Muscle layer of duodenum (tissue), 2 donors: ENCODE measurements at regions not wholly inside any gene's neighbourhood (a gene's known extent, or its start where the extent isn't known, plus 50 kb on each side); places are given as distances from the start of the nearest gene placed in this dataset.

ENCODE experiments used
- H3K27ac ChIP-seq: one replicate; pipeline ENCODE4 v1.7.0; 2013; ENCODE audit warnings: mild to moderate bottlenecking, low read length
- H3K27me3 ChIP-seq: one replicate; pipeline ENCODE4 v1.7.0; 2013; ENCODE audit warnings: low read depth, mild to moderate bottlenecking, control low read depth, low read length
- H3K36me3 ChIP-seq, 2 donors: one replicate each; pipeline ENCODE4 v1.7.0; 2013; ENCODE audit warnings: low read length in 2 of 2, control low read depth in 1 of 2, mild to moderate bottlenecking in 1 of 2; ENCODE audit not compliant: insufficient read depth in 2 of 2, control insufficient read depth in 1 of 2
- H3K4me1 ChIP-seq, 2 donors: one replicate each; pipeline ENCODE4 v1.7.0; 2013; ENCODE audit warnings: low read length in 2 of 2, mild to moderate bottlenecking in 2 of 2, control low read depth in 1 of 2, moderate library complexity in 1 of 2; ENCODE audit not compliant: insufficient read depth in 2 of 2, control insufficient read depth in 1 of 2
- H3K4me3 ChIP-seq, 2 donors: one replicate each; pipeline ENCODE4 v1.7.0; 2013; ENCODE audit warnings: low read length in 2 of 2, low read depth in 1 of 2, mild to moderate bottlenecking in 1 of 2
- H3K9me3 ChIP-seq, 2 donors: one replicate each; pipeline ENCODE4 v1.7.0; 2013; ENCODE audit warnings: low read length in 2 of 2, control low read depth in 1 of 2, mild to moderate bottlenecking in 1 of 2; ENCODE audit not compliant: control insufficient read depth in 1 of 2
- donor health status: healthy.

DNA sequence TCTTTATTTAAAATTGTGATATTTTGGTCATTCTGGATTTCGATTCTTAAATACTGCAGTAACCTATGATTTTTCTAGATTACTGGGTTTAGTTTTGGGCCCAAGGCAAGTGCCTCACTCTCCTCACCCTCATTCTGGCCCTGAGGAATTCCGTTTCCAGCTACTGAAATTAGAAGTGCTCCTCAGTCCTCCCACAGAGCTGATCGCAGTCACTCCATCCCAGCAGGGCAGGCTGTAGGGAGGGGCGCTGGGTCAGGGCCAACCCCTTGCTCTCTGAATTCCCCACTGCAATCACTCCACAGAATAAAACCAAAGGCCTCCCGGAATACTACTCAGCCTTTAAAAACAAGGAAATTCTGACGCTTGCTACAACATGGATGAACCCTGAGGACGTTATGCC lies 66.5 kb upstream of the DIO3 start:
- no peaks in the 10 kb centered on the region for H3K36me3 ChIP-seq

DNA sequence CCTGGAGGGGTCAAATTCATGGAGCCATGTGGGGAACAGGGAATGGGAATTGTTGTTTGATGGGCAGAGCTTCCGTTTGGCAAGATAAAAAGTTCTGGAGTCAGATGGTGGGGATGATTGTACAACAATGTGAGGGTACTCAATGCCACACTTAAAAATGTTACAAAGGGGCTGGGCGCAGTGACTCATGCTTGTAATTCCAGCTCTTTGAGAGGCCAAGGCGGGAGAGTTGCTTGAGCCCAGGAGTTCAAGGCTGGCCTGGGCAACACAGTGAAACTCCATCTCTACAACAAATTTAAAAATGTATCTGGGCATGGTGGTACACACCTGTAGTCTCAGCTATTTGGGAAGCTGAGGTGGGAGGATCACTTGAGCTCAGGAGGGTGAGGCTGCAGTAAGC lies 66.0 kb upstream of the DIO3 start:
- Histone ChIP-seq H3K4me1 (no peaks in the 10 kb centered on the region), H3K4me3 (no peak overlapping the region), H3K27ac (no peak overlapping the region), H3K27me3 (no peaks in the 10 kb centered on the region), H3K9me3 (no peaks in the 10 kb centered on the region), H3K36me3 (no peaks in the 10 kb centered on the region)

More for the DNA sequence above, 66.5 kb upstream of the DIO3 start:
- H3K27me3 ChIP-seq: no peaks in the 10 kb centered on the region
- no peak overlapping the region for H3K27ac ChIP-seq
- no peaks in the 10 kb centered on the region for H3K9me3 ChIP-seq
- no peaks in the 10 kb centered on the region for H3K4me1 ChIP-seq
- H3K4me3 ChIP-seq: no peak overlapping the region

- Histone ChIP-seq H3K27me3 (no peaks in the 10 kb centered on the region), H3K36me3 (no peaks in the 10 kb centered on the region), H3K9me3 (no peaks in the 10 kb centered on the region), H3K27ac (no peak overlapping the region), H3K4me3 (no peak overlapping the region), H3K4me1 (no peaks in the 10 kb centered on the region)
Observed at GRCh38 chr14:101495827-101496775, 65.2 kb upstream of the DIO3 start.

DNA sequence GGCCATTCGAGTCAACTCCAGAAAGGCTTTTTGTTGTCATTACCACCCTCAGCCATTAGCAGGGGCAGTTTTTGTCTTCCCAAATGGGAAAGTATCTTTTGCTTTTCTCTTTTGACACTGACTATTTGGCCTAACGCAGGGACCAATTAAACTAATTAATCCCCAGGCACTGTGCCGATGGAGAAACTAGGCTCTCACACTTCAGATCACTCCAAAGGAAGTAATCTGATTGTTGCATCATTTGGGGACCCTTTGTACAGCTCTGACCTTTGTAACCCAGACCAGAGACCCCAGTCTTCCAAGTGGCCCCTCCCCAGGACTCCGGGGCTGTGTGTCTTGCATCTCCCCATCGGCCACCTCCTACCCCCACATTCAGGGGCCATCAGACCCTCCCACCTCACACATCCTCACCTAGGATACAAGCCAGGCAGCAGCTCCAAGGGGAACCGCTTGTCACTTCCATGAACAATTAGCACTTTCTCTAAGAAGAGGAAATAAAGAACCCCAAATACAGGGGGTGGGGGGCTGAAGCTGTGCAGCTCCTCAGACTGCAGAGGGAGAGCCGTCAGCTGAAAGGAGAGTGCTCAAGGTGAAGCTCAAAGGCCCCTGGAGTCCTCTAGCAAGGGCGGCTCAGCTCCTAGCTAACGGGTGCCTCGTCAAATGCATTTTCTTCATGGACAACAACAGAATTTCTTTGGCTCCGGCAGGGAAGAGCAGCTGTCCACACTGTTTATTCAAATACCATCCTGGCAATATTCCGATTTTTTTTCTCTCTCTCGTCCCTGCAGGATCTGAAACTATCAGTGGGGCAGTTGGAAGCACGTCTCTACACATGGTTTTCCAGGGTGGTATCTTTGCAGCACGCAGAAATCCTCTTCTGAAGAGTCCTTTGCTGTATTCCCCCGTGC lies 64.3 kb upstream of the DIO3 start:
- Histone ChIP-seq H3K27ac (no peak overlapping the region), H3K4me1 (no peaks in the 10 kb centered on the region), H3K4me3 (no peak overlapping the region), H3K27me3 (no peaks in the 10 kb centered on the region), H3K9me3 (no peaks in the 10 kb centered on the region), H3K36me3 (no peaks in the 10 kb centered on the region)

DNA sequence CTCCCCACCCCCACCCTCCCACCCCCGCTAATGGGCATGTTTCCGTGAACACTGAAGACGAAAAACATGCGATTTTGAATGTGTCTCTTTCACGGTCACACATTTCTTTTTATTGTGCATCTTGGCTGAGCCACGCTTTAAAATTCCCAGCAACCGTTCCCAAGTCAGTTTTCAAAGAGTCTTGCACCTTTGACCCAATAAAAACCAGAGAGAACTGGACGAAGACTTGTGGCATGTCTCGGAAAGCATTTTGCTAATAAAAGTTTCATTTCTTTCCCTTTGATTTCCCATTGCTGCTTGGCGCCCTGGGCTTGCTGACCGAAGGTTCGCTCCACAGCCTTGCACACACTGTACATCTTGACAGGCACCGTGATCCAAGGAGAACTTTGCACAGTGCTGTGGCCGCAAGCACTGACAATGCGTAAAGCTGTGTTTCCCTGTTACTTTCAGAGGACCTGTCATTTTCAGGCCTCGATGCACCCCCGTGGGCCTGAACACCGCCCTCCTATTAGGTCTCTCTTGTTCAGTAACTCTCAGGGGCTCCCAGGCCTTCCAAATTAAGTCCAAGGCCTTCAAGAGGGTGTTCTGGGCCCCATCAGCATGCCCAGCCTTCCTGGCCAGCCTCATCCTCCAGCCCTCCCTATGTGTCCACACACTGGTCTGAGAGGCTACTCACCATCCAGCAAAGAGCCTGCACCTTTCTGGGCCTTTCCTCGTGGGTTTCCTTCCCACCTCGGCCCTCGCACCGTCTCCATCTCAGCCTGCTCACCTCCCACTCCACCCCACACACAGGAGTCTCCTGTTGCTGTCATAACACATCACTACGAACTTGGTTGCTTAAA lies 63.4 kb upstream of the DIO3 start:
- no peak overlapping the region for H3K4me3 ChIP-seq
- H3K4me1 ChIP-seq: no peaks in the 10 kb centered on the region
- H3K36me3 ChIP-seq: no peaks in the 10 kb centered on the region
- H3K9me3 ChIP-seq: no peaks in the 10 kb centered on the region
- no peak overlapping the region for H3K27ac ChIP-seq
- no peaks in the 10 kb centered on the region for H3K27me3 ChIP-seq

DNA sequence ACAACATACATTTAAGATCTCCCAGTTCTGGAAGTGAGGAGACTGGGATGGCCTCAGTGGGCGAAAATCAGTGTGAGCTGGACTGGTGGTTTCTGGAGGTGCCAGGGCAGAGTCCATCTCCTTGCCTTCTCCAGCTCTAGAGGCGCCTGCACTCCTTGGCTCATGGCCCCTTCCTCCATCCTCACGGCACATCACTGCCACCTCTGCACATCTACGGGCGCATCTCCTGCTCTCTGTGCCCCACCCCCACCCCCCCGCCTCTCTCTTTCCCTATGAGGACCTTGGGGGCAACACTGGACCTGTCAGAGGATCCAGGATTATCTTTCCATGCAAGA lies 62.8 kb upstream of the DIO3 start:
- H3K27me3 ChIP-seq: no peaks in the 10 kb centered on the region
- no peaks in the 10 kb centered on the region for H3K36me3 ChIP-seq
- H3K4me3 ChIP-seq: no peak overlapping the region
- H3K9me3 ChIP-seq: peaks cover 0 to 3% of the 10 kb centered on the region in 2 donors
- no peak overlapping the region for H3K27ac ChIP-seq
- no peaks in the 10 kb centered on the region for H3K4me1 ChIP-seq

- H3K4me1 ChIP-seq: no peaks in the 10 kb centered on the region
- H3K36me3 ChIP-seq: no peaks in the 10 kb centered on the region
- no peaks in the 10 kb centered on the region for H3K27me3 ChIP-seq
- H3K4me3 ChIP-seq: no peak overlapping the region
- H3K9me3 ChIP-seq: peaks cover 0 to 4% of the 10 kb centered on the region in 2 donors
- H3K27ac ChIP-seq: no peak overlapping the region
Observed at GRCh38 chr14:101499080-101499479, 62.2 kb upstream of the DIO3 start.

GRCh38 chr14:101499513-101499912 lies 61.8 kb upstream of the DIO3 start:
- Histone ChIP-seq H3K9me3 (peaks cover 0 to 4% of the 10 kb centered on the region in 2 donors), H3K27me3 (no peaks in the 10 kb centered on the region), H3K27ac (no peak overlapping the region), H3K4me3 (no peak overlapping the region), H3K36me3 (no peaks in the 10 kb centered on the region), H3K4me1 (no peaks in the 10 kb centered on the region)

DNA sequence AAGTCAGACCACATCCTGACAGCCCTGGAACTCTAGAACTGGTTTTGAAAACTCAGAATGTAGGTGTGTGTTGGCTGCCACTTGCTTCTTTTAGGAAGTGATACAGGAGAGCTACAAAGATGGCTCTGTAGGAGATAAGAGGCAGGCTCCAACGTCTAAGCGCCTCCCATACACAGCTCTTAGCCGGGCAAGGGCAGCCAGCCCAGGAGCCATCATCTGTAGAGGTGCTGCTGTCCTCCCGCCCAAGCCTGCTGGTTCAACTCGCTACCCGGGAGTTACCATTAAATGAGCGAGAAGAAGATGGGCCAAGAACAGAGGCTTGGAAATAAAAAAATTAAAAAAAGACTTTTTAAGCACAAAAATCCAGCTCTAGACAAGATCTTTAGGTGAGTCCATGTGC lies 61.2 kb upstream of the DIO3 start:
- Histone ChIP-seq H3K27me3 (no peaks in the 10 kb centered on the region), H3K27ac (no peak overlapping the region), H3K4me3 (no peak overlapping the region), H3K36me3 (no peaks in the 10 kb centered on the region), H3K4me1 (no peaks in the 10 kb centered on the region), H3K9me3 (peaks cover 0 to 4% of the 10 kb centered on the region in 2 donors)

- Histone ChIP-seq H3K27me3 (no peaks in the 10 kb centered on the region), H3K9me3 (peaks cover 0 to 4% of the 10 kb centered on the region in 2 donors)
Observed at GRCh38 chr14:101500681-101501080, 60.6 kb upstream of the DIO3 start.

DNA sequence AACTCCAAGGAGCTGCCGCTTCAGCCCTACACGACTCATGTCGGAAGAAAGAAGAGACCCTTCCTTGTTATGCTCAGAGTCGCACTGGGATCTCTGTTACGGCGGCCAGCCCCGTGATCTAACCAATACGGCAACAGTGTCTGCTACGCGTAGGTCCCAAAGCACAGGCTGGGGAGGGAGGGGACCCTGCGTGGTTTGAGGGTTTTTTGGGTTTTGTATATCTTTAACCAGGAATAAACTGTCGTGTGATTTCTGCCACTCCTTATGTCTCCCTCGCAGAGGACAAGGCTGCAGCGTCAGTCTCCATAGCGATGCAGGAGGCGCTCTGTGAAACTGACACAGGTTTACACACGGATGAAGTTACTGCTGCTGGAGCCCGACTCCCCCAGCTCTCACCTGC lies 60.0 kb upstream of the DIO3 start:
- H3K4me3 ChIP-seq: no peak overlapping the region
- no peaks in the 10 kb centered on the region for H3K36me3 ChIP-seq
- peaks cover 0 to 4% of the 10 kb centered on the region in 2 donors for H3K9me3 ChIP-seq
- H3K27me3 ChIP-seq: no peaks in the 10 kb centered on the region
- no peaks in the 10 kb centered on the region for H3K4me1 ChIP-seq
- no peak overlapping the region for H3K27ac ChIP-seq

More at GRCh38 chr14:101500681-101501080, 60.6 kb upstream of the DIO3 start:
- Histone ChIP-seq H3K4me1 (no peaks in the 10 kb centered on the region), H3K36me3 (no peaks in the 10 kb centered on the region), H3K27ac (no peak overlapping the region), H3K4me3 (no peak overlapping the region)
